Endothelial cell of umbilical vein (primary cell): ENCODE measurements at regions not wholly inside any gene's neighbourhood (a gene's known extent, or its start where the extent isn't known, plus 50 kb on each side); places are given as distances from the start of the nearest gene placed in this dataset.

Experiments used
- CTCF ChIP-seq, 2 donors: IDR thresholded peaks; 1 replicate in 1 of 2; 2 replicates in 1 of 2; pipeline ENCODE4 v1.5.1; 2011; ENCODE audit warnings: low read length in 2 of 2, mild to moderate bottlenecking in 2 of 2, moderate library complexity in 2 of 2, control low read depth in 1 of 2, inconsistent platforms in 1 of 2, low read depth in 1 of 2; ENCODE audit not compliant: insufficient read depth in 1 of 2; ENCODE audit errors: extremely low read depth in 1 of 2
- FOS ChIP-seq: IDR thresholded peaks from 2 replicates; pipeline ENCODE4 v1.6.1; 2011; ENCODE audit warnings: mild to moderate bottlenecking, low read length, moderate library complexity, borderline replicate concordance; ENCODE audit not compliant: insufficient read depth
- MAX ChIP-seq: IDR thresholded peaks from 2 replicates; pipeline ENCODE4 v1.6.1; 2011; ENCODE audit not compliant: insufficient read depth, insufficient read length
- POLR2A ChIP-seq: IDR thresholded peaks from 2 replicates; pipeline ENCODE4 v1.6.1; 2012; ENCODE audit warnings: low read depth, mild to moderate bottlenecking, control low read depth, low read length
- POLR2AphosphoS5 ChIP-seq: IDR thresholded peaks from 2 replicates; pipeline ENCODE4 v1.6.1; 2012; ENCODE audit warnings: low read depth, mild to moderate bottlenecking, control low read depth, low read length, moderate library complexity; ENCODE audit not compliant: insufficient read depth

DNA sequence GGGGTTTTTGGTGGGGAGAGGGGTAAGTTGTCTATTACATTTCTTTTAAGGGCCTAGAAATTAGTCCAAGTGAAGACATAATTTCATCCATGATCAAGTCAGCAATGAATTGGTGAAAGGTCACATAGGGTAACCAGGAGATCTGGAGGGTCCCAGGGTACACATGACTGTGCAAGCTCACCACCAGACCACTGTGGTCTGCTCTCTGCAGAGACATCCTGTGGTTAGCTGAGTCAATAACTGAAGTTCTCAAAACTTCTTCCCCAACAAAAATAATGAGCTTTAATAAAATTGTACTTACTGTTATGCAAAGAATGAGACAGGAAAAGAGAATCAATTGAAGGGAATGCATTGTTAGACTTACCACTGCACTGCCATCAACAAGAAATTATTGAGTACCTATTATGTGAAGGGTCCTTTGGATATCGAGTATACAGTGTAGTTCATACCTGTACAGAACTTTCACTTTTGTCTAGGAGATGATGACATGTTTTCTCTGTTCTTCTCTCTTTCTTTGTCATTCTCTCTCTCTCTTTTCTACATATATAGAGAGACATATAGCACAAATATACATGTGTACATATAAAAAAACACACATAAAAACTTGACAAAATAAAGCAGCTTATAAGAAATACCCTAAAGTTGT lies 209.8 kb downstream of the GJA1 start:
- TF ChIP-seq CTCF (IDR thresholded peaks at IDR 0.05; ENCODE audit: extremely low read depth in 1 of 2, insufficient read depth in 1 of 2, low read depth in 1 of 2, low read length in 2 of 2) (no peak), POLR2A (no peak), MAX (no peak), FOS (peak; percentile 32), POLR2AphosphoS5 (no peak)
